MM.1S (cell line): ENCODE measurements at regions not wholly inside any gene's neighbourhood (a gene's known extent, or its start where the extent isn't known, plus 50 kb on each side); places are given as distances from the start of the nearest gene placed in this dataset.
"Not testable (repeated sequence)": the region's sequence is repeated elsewhere in the genome, so short reads cannot be mapped to it uniquely, and the experiment has no call there.

Source experiments
- DNase-seq: peaks from one replicate; pipeline ENCODE4 v3.0.0-alpha.2; 2015
- H2AFZ ChIP-seq: fragments of 300-600 bp; sonication (generic); 2 replicates; pipeline ENCODE4 v1.6.0; 2016; ENCODE audit warnings: antibody characterized with exemption, low read length
- H3F3A ChIP-seq: fragments of 300-600 bp; sonication (generic); 2 replicates; pipeline ENCODE4 v1.6.1; 2016; ENCODE audit warnings: mild to moderate bottlenecking, antibody characterized with exemption, low read length, moderate library complexity, mixed read lengths; ENCODE audit not compliant: insufficient read depth
- H3K27ac ChIP-seq: fragments of 300-600 bp; sonication (generic); 2 replicates; pipeline ENCODE4 v1.5.1; 2016; ENCODE audit warnings: mild to moderate bottlenecking, low read length
- H3K27me3 ChIP-seq: fragments of 300-600 bp; sonication (generic); replicated peaks from 2 replicates; pipeline ENCODE4 v1.6.0; 2016; ENCODE audit warnings: low read length; ENCODE audit not compliant: insufficient read depth
- H3K36me3 ChIP-seq: fragments of 300-600 bp; sonication (generic); replicated peaks from 2 replicates; pipeline ENCODE4 v1.6.1; 2016; ENCODE audit warnings: mild to moderate bottlenecking, low read length, mixed read lengths; ENCODE audit not compliant: insufficient read depth
- H3K4me1 ChIP-seq: fragments of 300-600 bp; sonication (generic); 2 replicates; pipeline ENCODE4 v1.6.1; 2016; ENCODE audit warnings: low read length, mixed read lengths
- H3K4me2 ChIP-seq: fragments of 300-600 bp; sonication (generic); 2 replicates; pipeline ENCODE4 v1.6.0; 2016; ENCODE audit warnings: low read depth, low read length
- H3K4me3 ChIP-seq: fragments of 300-600 bp; sonication (generic); 2 replicates; pipeline ENCODE4 v1.5.1; 2016; ENCODE audit warnings: low read length, mixed read lengths
- H3K79me2 ChIP-seq: fragments of 300-600 bp; sonication (generic); 2 replicates; pipeline ENCODE4 v1.6.1; 2016; ENCODE audit warnings: mixed run types, low read length, mixed read lengths
- H3K9ac ChIP-seq: fragments of 300-600 bp; sonication (generic); 2 replicates; pipeline ENCODE4 v1.6.1; 2016; ENCODE audit warnings: low read length, mixed read lengths
- H3K9me2 ChIP-seq: fragments of 300-600 bp; sonication (generic); replicated peaks from 2 replicates; pipeline ENCODE4 v1.6.1; 2016; ENCODE audit warnings: mild to moderate bottlenecking, low read length, mixed read lengths; ENCODE audit not compliant: insufficient read depth
- H3K9me3 ChIP-seq: fragments of 300-600 bp; sonication (generic); replicated peaks from 2 replicates; pipeline ENCODE4 v1.6.1; 2016; ENCODE audit warnings: mild to moderate bottlenecking, low read length, mixed read lengths; ENCODE audit not compliant: insufficient read depth
- H4K20me1 ChIP-seq: fragments of 300-600 bp; sonication (generic); 2 replicates; pipeline ENCODE4 v1.6.1; 2016; ENCODE audit warnings: mild to moderate bottlenecking, low read length, moderate library complexity, mixed read lengths; ENCODE audit not compliant: insufficient read depth
- EZH2 ChIP-seq: fragments of 300-600 bp; sonication (generic); optimal IDR thresholded peaks from 2 replicates; pipeline ENCODE3; 2017; ENCODE audit warnings: low read depth, mild to moderate bottlenecking, antibody characterized with exemption, low read length, mixed read lengths
- EZH2phosphoT487 ChIP-seq: fragments of 300-600 bp; sonication (generic); IDR thresholded peaks from 2 replicates; pipeline ENCODE4 v1.6.1; 2018; ENCODE audit warnings: antibody characterized with exemption, low read length
- TF ChIP-seq, protein P1 (sequence below): fragments of 300-600 bp; sonication (generic); IDR thresholded peaks from 2 replicates; pipeline ENCODE4 v1.5.1; 2016; ENCODE audit warnings: antibody characterized with exemption, low read length, mixed read lengths

DNA sequence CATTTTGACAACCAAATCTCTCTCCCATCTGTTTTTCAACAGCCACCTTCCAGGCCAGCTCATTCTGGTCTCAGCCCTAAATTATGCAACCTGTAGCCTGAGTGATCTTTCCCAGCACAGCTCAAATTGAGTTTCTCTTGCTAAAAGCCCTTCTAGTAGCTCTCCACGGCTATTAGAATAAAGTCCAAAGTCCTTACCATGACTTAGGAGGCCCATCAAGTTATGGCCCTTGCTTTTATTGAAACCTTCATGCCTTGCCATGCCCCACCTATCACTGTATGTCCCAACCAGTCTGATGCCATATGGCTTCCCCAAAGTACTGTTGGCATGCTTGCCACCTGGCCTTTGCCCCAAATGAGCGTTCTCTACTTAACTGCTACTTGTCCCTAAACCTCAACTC lies 303.5 kb upstream of the GADL1 start:
- no peak for DNase-seq
- Histone ChIP-seq H3K79me2 (no peaks in the 10 kb centered on the region), H3K9ac (no peak overlapping the region), H3K9me3 (no peaks in the 10 kb centered on the region), H4K20me1 (no peaks in the 10 kb centered on the region), H3F3A (no peaks in the 10 kb centered on the region), H3K4me3 (no peak overlapping the region), H2AFZ (no peak overlapping the region), H3K36me3 (no peaks in the 10 kb centered on the region), H3K4me1 (no peaks in the 10 kb centered on the region), H3K27me3 (no peaks in the 10 kb centered on the region), H3K4me2 (no peak overlapping the region), H3K27ac (no peak overlapping the region), H3K9me2 (no peaks in the 10 kb centered on the region)
- TF ChIP-seq EZH2 (no peak), EZH2phosphoT487 (no peak)
- TF ChIP-seq, protein P1, sequence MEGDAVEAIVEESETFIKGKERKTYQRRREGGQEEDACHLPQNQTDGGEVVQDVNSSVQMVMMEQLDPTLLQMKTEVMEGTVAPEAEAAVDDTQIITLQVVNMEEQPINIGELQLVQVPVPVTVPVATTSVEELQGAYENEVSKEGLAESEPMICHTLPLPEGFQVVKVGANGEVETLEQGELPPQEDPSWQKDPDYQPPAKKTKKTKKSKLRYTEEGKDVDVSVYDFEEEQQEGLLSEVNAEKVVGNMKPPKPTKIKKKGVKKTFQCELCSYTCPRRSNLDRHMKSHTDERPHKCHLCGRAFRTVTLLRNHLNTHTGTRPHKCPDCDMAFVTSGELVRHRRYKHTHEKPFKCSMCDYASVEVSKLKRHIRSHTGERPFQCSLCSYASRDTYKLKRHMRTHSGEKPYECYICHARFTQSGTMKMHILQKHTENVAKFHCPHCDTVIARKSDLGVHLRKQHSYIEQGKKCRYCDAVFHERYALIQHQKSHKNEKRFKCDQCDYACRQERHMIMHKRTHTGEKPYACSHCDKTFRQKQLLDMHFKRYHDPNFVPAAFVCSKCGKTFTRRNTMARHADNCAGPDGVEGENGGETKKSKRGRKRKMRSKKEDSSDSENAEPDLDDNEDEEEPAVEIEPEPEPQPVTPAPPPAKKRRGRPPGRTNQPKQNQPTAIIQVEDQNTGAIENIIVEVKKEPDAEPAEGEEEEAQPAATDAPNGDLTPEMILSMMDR = no peak

DNA sequence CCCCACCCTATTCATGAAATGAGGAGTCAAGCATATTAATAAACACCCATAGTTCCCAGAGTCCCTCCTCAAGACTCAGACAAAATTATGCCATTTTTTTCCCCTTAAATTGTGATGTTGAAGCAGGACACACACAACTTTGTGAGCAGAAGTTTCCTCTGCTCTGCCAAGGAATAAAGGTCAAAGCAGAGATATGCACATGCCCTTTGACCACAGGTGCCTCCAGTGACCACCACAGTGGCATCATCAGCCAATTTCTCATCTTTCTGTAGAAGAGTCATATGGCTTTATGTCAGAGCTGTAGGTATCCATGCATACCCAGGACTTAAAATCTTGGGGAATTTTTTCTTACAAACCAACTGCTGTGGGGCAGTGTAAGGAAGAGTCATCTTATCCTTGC lies 304.4 kb upstream of the GADL1 start:
- H3K4me2 ChIP-seq = no peak overlapping the region
- H3K4me1 ChIP-seq = no peaks in the 10 kb centered on the region
- no peak overlapping the region for H3K27ac ChIP-seq
- H3K4me3 ChIP-seq = no peak overlapping the region
- no peak for DNase-seq
- H4K20me1 ChIP-seq = no peaks in the 10 kb centered on the region
- no peaks in the 10 kb centered on the region for H3F3A ChIP-seq
- no peaks in the 10 kb centered on the region for H3K9me2 ChIP-seq
- TF ChIP-seq, protein P1 = no peak
- TF ChIP-seq EZH2phosphoT487 = no peak
- H3K79me2 ChIP-seq = no peaks in the 10 kb centered on the region
- H3K36me3 ChIP-seq = no peaks in the 10 kb centered on the region
- no peak overlapping the region for H2AFZ ChIP-seq
- no peaks in the 10 kb centered on the region for H3K27me3 ChIP-seq
- H3K9ac ChIP-seq = no peak overlapping the region
- no peaks in the 10 kb centered on the region for H3K9me3 ChIP-seq

DNA sequence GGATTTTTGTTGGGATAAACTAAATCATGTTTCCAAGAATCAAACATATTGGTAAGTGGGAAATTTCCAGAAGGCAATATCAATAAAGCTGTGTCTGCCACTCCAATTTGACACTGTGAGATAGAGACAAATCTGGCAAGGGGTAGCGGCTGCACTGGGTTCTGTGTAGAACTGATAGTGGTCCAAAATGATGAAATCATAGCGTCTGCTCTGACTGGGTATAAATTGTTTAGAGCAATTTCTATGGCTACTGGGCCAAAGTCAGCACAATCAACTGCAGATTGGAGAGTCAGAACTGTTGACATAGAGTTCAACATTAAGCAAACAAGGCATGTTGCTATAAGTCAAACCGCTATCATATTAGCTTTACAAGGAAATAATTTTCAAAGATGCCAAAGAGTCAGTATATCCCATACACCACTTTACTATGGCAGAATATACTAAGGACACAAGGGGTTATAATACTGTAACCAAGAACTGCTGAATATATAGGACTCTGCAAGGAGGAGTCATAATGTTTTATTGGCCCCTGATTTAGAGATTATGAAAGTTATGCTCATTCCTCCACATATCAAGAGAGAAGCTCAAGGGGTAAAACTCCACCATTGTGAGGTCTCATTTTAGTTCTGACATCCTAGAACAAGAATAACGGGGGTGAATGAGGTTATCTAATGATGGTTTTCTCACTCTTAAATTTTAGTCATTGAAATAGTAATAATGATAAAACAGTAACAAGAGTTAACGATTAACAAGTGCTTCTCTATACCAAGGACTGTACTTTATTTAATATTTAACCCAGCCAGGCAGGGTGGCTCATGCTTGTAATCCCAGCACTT lies 309.7 kb upstream of the GADL1 start:
- no peaks in the 10 kb centered on the region for H3K9me3 ChIP-seq
- no peak overlapping the region for H3K4me2 ChIP-seq

DNA sequence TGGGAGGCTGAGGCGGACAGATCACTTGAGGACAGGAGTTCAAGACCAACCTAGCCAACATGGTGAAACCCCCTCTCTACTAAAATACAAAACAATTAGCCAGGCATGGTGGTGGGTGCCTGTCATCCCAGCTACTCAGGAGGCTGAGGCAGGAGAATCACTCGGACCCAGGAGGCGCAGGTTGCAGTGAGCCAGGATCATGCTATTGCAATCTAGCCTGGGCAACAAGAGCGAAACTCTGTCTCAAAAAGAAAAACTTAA lies 310.3 kb upstream of the GADL1 start:
- not testable (repeated sequence) for H3K4me2 ChIP-seq, H3K4me1 ChIP-seq, H3F3A ChIP-seq

More for the DNA sequence above, 309.7 kb upstream of the GADL1 start:
- Histone ChIP-seq H2AFZ (no peak overlapping the region), H3K79me2 (no peaks in the 10 kb centered on the region), H3K4me1 (no peaks in the 10 kb centered on the region), H3K27me3 (no peaks in the 10 kb centered on the region), H3K36me3 (no peaks in the 10 kb centered on the region), H3K4me3 (no peak overlapping the region), H3K9me2 (no peaks in the 10 kb centered on the region), H3K27ac (no peak overlapping the region), H3F3A (no peaks in the 10 kb centered on the region), H3K9ac (no peak overlapping the region), H4K20me1 (no peaks in the 10 kb centered on the region)
- no peak for DNase-seq
- TF ChIP-seq, protein P1 = no peak
- TF ChIP-seq EZH2phosphoT487 (no peak), EZH2 (no peak)

More for the DNA sequence above, 310.3 kb upstream of the GADL1 start:
- not testable (repeated sequence) for H3K4me3 ChIP-seq, H3K9me2 ChIP-seq, DNase-seq, H3K27me3 ChIP-seq, H3K79me2 ChIP-seq, H3K27ac ChIP-seq, H3K36me3 ChIP-seq, H3K9ac ChIP-seq, H4K20me1 ChIP-seq, H3K9me3 ChIP-seq, H2AFZ ChIP-seq
